ENCODE measurements at regions not wholly inside any gene's neighbourhood (a gene's known extent, or its start where the extent isn't known, plus 50 kb on each side); places are given as distances from the start of the nearest gene placed in this dataset.

- no peak for ATAC-seq
- Histone ChIP-seq H3K9me3 (no peaks in the 10 kb centered on the region), H3K27me3 (no peaks in the 10 kb centered on the region), H3K36me3 (no peaks in the 10 kb centered on the region), H3K4me1 (no peaks in the 10 kb centered on the region), H3K27ac (no peak overlapping the region), H3K4me3 (no peak overlapping the region)
- DNase-seq: no peak
- intact Hi-C loops (cut with DNase I): no loop called here
- TF ChIP-seq CTCF (IDR thresholded peaks at IDR 0.05): no peak
These were observed 238.4 kb downstream of the IRS2 start for GRCh38 chr13:109547942-109548341.

- H3K4me3 ChIP-seq: no peak overlapping the region
- ATAC-seq (no peak), DNase-seq (no peak)
- no peak overlapping the region for H3K27ac ChIP-seq
- no peak for TF ChIP-seq CTCF (IDR thresholded peaks at IDR 0.05)
- H3K9me3 ChIP-seq: no peaks in the 10 kb centered on the region
- no peaks in the 10 kb centered on the region for H3K27me3 ChIP-seq
- intact Hi-C loops (cut with DNase I): no loop called here
- no peaks in the 10 kb centered on the region for H3K4me1 ChIP-seq
- no peaks in the 10 kb centered on the region for H3K36me3 ChIP-seq
These were observed 240.5 kb downstream of the IRS2 start for GRCh38 chr13:109545931-109546330.

GRCh38 chr13:109541081-109541480, 245.3 kb downstream of the IRS2 start:
- Histone ChIP-seq H3K4me3 (no peak overlapping the region), H3K27ac (no peak overlapping the region), H3K36me3 (no peaks in the 10 kb centered on the region), H3K9me3 (no peaks in the 10 kb centered on the region), H3K4me1 (no peaks in the 10 kb centered on the region), H3K27me3 (no peaks in the 10 kb centered on the region)
- TF ChIP-seq CTCF (IDR thresholded peaks at IDR 0.05): no peak
- ATAC-seq (no peak), DNase-seq (no peak)
- intact Hi-C loops (cut with DNase I): no loop called here

GRCh38 chr13:109537584-109537983, 248.8 kb downstream of the IRS2 start:
- intact Hi-C loops (cut with DNase I): no loop called here
- Histone ChIP-seq H3K27ac (no peak overlapping the region), H3K4me3 (no peak overlapping the region), H3K36me3 (no peaks in the 10 kb centered on the region), H3K9me3 (no peaks in the 10 kb centered on the region), H3K4me1 (no peaks in the 10 kb centered on the region), H3K27me3 (no peaks in the 10 kb centered on the region)
- no peak for TF ChIP-seq CTCF (IDR thresholded peaks at IDR 0.05)
- ATAC-seq (no peak), DNase-seq (no peak)

GRCh38 chr13:109533350-109533749, 253.0 kb downstream of the IRS2 start:
- Histone ChIP-seq H3K4me1 (no peaks in the 10 kb centered on the region), H3K9me3 (no peaks in the 10 kb centered on the region), H3K27ac (no peak overlapping the region), H3K4me3 (no peak overlapping the region), H3K27me3 (no peaks in the 10 kb centered on the region), H3K36me3 (no peaks in the 10 kb centered on the region)
- DNase-seq: no peak
- ATAC-seq: no peak
- intact Hi-C loops (cut with DNase I): no loop called here
- TF ChIP-seq CTCF (IDR thresholded peaks at IDR 0.05): no peak

GRCh38 chr13:109529964-109530363, 256.4 kb downstream of the IRS2 start:
- no peaks in the 10 kb centered on the region for H3K4me1 ChIP-seq
- no peaks in the 10 kb centered on the region for H3K27me3 ChIP-seq
- no peak for TF ChIP-seq CTCF (IDR thresholded peaks at IDR 0.05)
- H3K27ac ChIP-seq: no peak overlapping the region
- H3K36me3 ChIP-seq: no peaks in the 10 kb centered on the region
- no peaks in the 10 kb centered on the region for H3K9me3 ChIP-seq
- ATAC-seq (no peak), DNase-seq (no peak)
- intact Hi-C loops (cut with DNase I): no loop called here
- no peak overlapping the region for H3K4me3 ChIP-seq

All from upper lobe of right lung (tissue), 1 donor.